Prostate gland (tissue), 2 donors: ENCODE measurements at regions not wholly inside any gene's neighbourhood (a gene's known extent, or its start where the extent isn't known, plus 50 kb on each side); places are given as distances from the start of the nearest gene placed in this dataset.

Experiments used
- DNase-seq: peaks from one replicate; pipeline ENCODE4 v3.0.0-alpha.2; 2019; ENCODE audit warnings: low spot score
- H3K27ac ChIP-seq, 2 donors: fragments of 200-600 bp; sonication (generic); 2 replicates each; pipeline ENCODE4 v1.5.1; 2017 to 2019
- H3K27me3 ChIP-seq: fragments of 200-600 bp; sonication (generic); replicated peaks from 2 replicates; pipeline ENCODE4 v1.5.1; 2019; ENCODE audit not compliant: insufficient read depth
- H3K36me3 ChIP-seq, 2 donors: fragments of 200-600 bp; sonication (generic); 1 replicate in 1 of 2; 2 replicates in 1 of 2; pipeline versions ENCODE4 v1.5.1 to v1.8.1; 2017 to 2019
- H3K4me1 ChIP-seq: fragments of 200-600 bp; sonication (generic); replicated peaks from 2 replicates; pipeline ENCODE4 v1.5.1; 2019
- H3K4me3 ChIP-seq, 2 donors: fragments of 200-600 bp; sonication (generic); 2 replicates each; pipeline ENCODE4 v1.5.1; 2017 to 2019
- H3K9me3 ChIP-seq: fragments of 200-600 bp; sonication (generic); 2 replicates; pipeline ENCODE4 v1.5.1; 2017
- POLR2A ChIP-seq: fragments of 450-650 bp; IDR thresholded peaks from one replicate; pipeline ENCODE4 v1.6.1; 2016; ENCODE audit warnings: antibody characterized with exemption, mild to moderate bottlenecking
- POLR2AphosphoS5 ChIP-seq: sonication (generic); formaldehyde crosslinking; IDR thresholded peaks from one replicate; pipeline ENCODE4 v1.6.1; 2017; ENCODE audit warnings: antibody characterized with exemption
- WGBS: methylation state at CpG from one replicate; pipeline ENCODE4 v1.1.5; 2018; 5-methylcytosine and 5-hydroxymethylcytosine counted together
- intact Hi-C: fragments of 100-400 bp; cut with DNase I; formaldehyde crosslinking; loops from one replicate; pipeline ENCODE4 v1.14.2; 2022
- TF ChIP-seq, protein P1 (sequence below), 4 experiments: fragments of 200-600 bp in 2 of 4; fragments of 450-650 bp in 2 of 4; sonication (generic) in 2 of 4; IDR thresholded peaks; 1 replicate in 3 of 4; 2 replicates in 1 of 4; pipeline ENCODE4 v1.5.1; 2016 to 2019; ENCODE audit warnings: antibody characterized with exemption in 4 of 4, mild to moderate bottlenecking in 2 of 4, moderate library complexity in 2 of 4

DNA sequence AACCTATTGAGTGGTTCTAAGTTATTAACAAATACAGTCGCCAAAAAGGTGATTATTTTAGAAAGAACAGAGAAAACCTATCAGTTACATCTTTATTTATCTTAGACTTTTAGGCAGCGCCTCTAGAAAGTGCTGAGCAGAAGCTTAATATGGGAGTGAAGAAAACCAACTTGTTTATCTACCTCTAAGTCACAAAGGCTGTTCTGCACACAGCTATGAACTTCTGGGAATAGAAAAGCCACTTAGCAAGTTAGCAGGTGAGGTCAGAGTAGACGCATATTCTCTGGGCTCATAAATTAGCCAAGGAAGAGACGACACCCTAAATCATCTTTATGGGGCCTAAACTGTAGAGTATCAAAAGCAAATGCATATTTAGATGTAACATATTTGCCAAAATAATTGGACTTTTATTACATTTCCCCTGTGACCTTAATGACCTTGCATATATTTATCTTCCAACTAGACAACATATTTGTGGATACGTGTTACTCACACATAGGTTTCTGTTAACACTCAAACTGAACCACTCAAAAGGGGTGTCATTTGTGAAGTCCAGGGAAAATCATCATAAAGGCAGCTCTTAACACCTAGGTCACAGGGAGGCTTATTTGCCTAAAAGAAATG lies 267.1 kb downstream of the ADGB start:
- Histone ChIP-seq H3K27ac (no peak overlapping the region), H3K27me3 (no peaks in the 10 kb centered on the region), H3K36me3 (no peaks in the 10 kb centered on the region), H3K9me3 (no peaks in the 10 kb centered on the region), H3K4me3 (no peak overlapping the region), H3K4me1 (no peaks in the 10 kb centered on the region)
- 38% methylated on average over 5 of the region's 5 CpGs for WGBS
- TF ChIP-seq POLR2AphosphoS5 = no peak
- no peak for TF ChIP-seq POLR2A
- TF ChIP-seq, protein P1, sequence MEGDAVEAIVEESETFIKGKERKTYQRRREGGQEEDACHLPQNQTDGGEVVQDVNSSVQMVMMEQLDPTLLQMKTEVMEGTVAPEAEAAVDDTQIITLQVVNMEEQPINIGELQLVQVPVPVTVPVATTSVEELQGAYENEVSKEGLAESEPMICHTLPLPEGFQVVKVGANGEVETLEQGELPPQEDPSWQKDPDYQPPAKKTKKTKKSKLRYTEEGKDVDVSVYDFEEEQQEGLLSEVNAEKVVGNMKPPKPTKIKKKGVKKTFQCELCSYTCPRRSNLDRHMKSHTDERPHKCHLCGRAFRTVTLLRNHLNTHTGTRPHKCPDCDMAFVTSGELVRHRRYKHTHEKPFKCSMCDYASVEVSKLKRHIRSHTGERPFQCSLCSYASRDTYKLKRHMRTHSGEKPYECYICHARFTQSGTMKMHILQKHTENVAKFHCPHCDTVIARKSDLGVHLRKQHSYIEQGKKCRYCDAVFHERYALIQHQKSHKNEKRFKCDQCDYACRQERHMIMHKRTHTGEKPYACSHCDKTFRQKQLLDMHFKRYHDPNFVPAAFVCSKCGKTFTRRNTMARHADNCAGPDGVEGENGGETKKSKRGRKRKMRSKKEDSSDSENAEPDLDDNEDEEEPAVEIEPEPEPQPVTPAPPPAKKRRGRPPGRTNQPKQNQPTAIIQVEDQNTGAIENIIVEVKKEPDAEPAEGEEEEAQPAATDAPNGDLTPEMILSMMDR (IDR thresholded peaks at IDR 0.05) = no peak
- intact Hi-C loops = no loop called here
- no peak for DNase-seq

DNA sequence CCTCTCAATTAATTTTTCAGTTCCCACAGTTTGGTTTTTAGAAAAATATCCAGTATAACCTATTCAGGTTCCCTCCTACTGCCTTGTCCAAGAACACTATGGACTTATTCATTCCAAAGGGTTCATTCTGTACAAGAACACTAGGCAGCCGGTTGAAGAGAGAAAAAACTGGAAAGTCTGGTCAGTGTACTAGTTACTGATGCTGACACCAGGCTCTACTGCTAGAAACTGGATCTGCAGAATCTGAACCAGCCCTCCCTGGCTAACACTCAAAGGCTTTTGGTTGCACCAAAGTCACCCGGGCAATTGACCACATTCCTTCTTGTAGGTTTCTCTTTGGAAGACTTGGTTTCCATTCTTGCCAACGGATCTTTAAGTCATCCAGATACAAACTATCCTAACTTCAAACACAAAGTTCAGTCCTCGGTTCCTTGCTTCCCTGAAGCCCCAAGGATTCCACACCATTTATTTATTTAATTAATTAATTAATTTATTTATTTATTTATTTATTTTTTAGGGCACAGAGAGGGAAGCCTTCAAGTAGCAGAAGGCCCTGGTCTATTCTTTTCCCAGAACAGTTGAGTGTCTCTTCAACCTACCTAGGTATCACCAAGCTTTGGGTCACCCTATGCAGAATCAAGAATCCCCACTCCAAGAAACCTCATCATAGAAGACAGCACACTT lies 268.1 kb downstream of the ADGB start:
- H3K4me1 ChIP-seq = no peaks in the 10 kb centered on the region
- no peak for DNase-seq
- H3K9me3 ChIP-seq = no peaks in the 10 kb centered on the region
- TF ChIP-seq POLR2AphosphoS5 (no peak), POLR2A (no peak)
- TF ChIP-seq, protein P1 (IDR thresholded peaks at IDR 0.05) = no peak
- H3K27me3 ChIP-seq = no peaks in the 10 kb centered on the region
- H3K27ac ChIP-seq = no peak overlapping the region
- H3K4me3 ChIP-seq = no peak overlapping the region
- intact Hi-C loops = no loop called here
- H3K36me3 ChIP-seq = no peaks in the 10 kb centered on the region
- 63% methylated on average over 4 of the region's 4 CpGs for WGBS

DNA sequence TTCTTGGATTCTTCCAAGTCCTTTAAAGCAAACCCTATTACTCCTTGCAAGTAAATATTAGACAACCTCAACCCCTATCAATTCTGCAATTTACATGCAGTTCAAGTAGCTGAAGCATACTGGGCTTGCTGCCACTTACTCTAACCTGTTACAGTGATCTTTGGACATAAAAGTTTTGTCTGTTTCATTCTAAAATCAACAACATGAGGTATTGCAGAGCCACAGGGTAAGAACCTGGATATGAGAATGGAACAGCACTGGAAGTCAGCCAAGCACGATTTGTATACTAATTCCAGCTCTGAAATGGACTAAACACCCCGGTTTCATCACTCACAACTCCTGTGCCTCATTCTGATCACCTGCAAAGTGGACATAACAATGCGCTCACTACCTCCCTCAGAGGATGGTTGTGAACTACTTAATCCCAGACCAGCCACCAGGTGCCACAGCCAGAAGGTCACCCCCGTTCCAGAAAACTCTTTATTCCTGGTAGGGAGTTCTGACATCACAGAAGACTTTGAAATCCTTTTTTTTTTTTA lies 270.0 kb downstream of the ADGB start:
- no peaks in the 10 kb centered on the region for H3K27me3 ChIP-seq
- no peaks in the 10 kb centered on the region for H3K9me3 ChIP-seq
- H3K27ac ChIP-seq = no peak overlapping the region
- H3K4me1 ChIP-seq = no peaks in the 10 kb centered on the region
- intact Hi-C loops = no loop called here
- no peaks in the 10 kb centered on the region for H3K36me3 ChIP-seq
- TF ChIP-seq POLR2A = no peak
- TF ChIP-seq, protein P1 (IDR thresholded peaks at IDR 0.05) = no peak
- no peak for TF ChIP-seq POLR2AphosphoS5
- WGBS = 59% methylated on average over 4 of the region's 4 CpGs
- no peak overlapping the region for H3K4me3 ChIP-seq
- no peak for DNase-seq

DNA sequence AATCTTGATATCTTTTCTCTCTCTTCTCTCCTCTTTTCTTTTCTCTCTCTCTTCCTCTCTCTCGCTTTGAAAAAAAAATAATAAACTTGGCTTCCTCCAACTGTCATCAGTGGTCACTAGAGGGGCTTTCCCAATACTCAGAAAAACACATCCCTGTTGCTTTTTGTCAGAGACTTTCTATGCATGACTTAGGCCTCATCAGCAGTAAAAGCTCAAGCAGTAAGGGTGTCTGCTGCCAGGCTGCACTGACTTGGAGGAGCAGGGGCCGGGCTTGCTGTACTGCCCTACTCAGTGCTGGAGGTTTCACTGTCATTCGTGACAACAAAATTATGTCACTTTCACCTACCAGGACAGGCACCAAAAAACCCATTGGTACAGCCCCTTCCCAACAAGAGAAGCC lies 272.0 kb downstream of the ADGB start:
- no peaks in the 10 kb centered on the region for H3K4me1 ChIP-seq
- no peaks in the 10 kb centered on the region for H3K36me3 ChIP-seq
- 92% methylated on average over 3 of the region's 3 CpGs for WGBS
- no peak overlapping the region for H3K27ac ChIP-seq
- no peaks in the 10 kb centered on the region for H3K27me3 ChIP-seq
- no peak overlapping the region for H3K4me3 ChIP-seq
- no peak for DNase-seq
- H3K9me3 ChIP-seq = no peaks in the 10 kb centered on the region
- TF ChIP-seq, protein P1 (IDR thresholded peaks at IDR 0.05) = no peak
- TF ChIP-seq POLR2A = no peak
- no peak for TF ChIP-seq POLR2AphosphoS5
- intact Hi-C loops = no loop called here
